Astrocyte (in vitro differentiated cells and primary cell): ENCODE measurements at regions not wholly inside any gene's neighbourhood (a gene's known extent, or its start where the extent isn't known, plus 50 kb on each side); places are given as distances from the start of the nearest gene placed in this dataset.

Experiments used
- CTCF ChIP-seq: IDR thresholded peaks from 2 replicates; pipeline ENCODE4 v1.5.1; 2011; ENCODE audit warnings: low read depth, mild to moderate bottlenecking, inconsistent platforms, low read length, moderate library complexity; ENCODE audit not compliant: insufficient read depth
- EZH2 ChIP-seq: IDR thresholded peaks from 2 replicates; pipeline ENCODE4 v1.6.1; 2012; ENCODE audit warnings: mild to moderate bottlenecking, low read length, inconsistent platforms; ENCODE audit not compliant: insufficient read depth

GRCh38 chr5:117376748-117377147, 802.1 kb upstream of the SEMA6A start:
- TF ChIP-seq CTCF (no peak), EZH2 (no peak)
